A549 (cell line): ENCODE measurements at regions not wholly inside any gene's neighbourhood (a gene's known extent, or its start where the extent isn't known, plus 50 kb on each side); places are given as distances from the start of the nearest gene placed in this dataset.

Experiments used
- MAX ChIP-seq: IDR thresholded peaks from 2 replicates; pipeline ENCODE4 v1.6.1; 2012
- MYC ChIP-seq: IDR thresholded peaks from 2 replicates; pipeline ENCODE4 v1.6.1; 2012; ENCODE audit warnings: mild to moderate bottlenecking, inconsistent platforms, low read length, improper control_type of control experiment, borderline replicate concordance
- POLR2A ChIP-seq: IDR thresholded peaks from 2 replicates; pipeline ENCODE4 v1.6.1; 2012; ENCODE audit warnings: mild to moderate bottlenecking, low read length
- RFX5 ChIP-seq: fragments of 450-650 bp; IDR thresholded peaks from 2 replicates; pipeline ENCODE4 v1.7.1; 2014; ENCODE audit warnings: antibody characterized with exemption, mild to moderate bottlenecking, moderate library complexity

GRCh38 chr5:37991301-37992299 is 151.8 kb upstream of the GDNF start:
- TF ChIP-seq POLR2A, result no peak
- no peak for TF ChIP-seq MYC
- no peak for TF ChIP-seq MAX
- TF ChIP-seq RFX5, result no peak
